Endothelial cell of umbilical vein (primary cell): ENCODE measurements at regions not wholly inside any gene's neighbourhood (a gene's known extent, or its start where the extent isn't known, plus 50 kb on each side); places are given as distances from the start of the nearest gene placed in this dataset.

ENCODE experiments used
- BruUV-seq: library from RNA; stranded (reverse); fragments of 400-500 nt; replicated peaks from 2 replicates; lab custom pipeline; 2021; lab: Mats Ljungman, UMichigan
- CTCF ChIA-PET: fragments of 300-600, 350-600 bp; sonication (Branson Sonifier 250); formaldehyde crosslinking; loops from one replicate; lab custom pipeline; 2021; ENCODE audit warnings: antibody characterized with exemption, inconsistent platforms; lab: Charles Lee
- POLR2A ChIA-PET: fragments of 300-600, 350-600 bp; sonication (Branson Sonifier 250); formaldehyde crosslinking; loops from one replicate; lab custom pipeline; 2021; ENCODE audit warnings: antibody characterized with exemption, inconsistent platforms; lab: Charles Lee
- DNase-seq: peaks from one replicate; pipeline ENCODE4 v3.0.0-alpha.2; 2011; ENCODE audit warnings: low read depth, low spot score
- FAIRE-seq: peaks from 2 replicates; lab custom pipeline; 2011; peaks lifted over from hg19 to GRCh38; lab: Jason Lieb, UNC
- H2AFZ ChIP-seq: 2 replicates; pipeline ENCODE4 v1.6.0; 2012; ENCODE audit warnings: low read depth, low read length, control low read depth, inconsistent platforms
- H3K27ac ChIP-seq: 2 replicates; pipeline ENCODE4 v1.5.1; 2011; ENCODE audit warnings: low read depth, mild to moderate bottlenecking, control low read depth, low read length, moderate library complexity; ENCODE audit not compliant: insufficient read depth
- H3K27me3 ChIP-seq, 2 experiments: 2 replicates each; pipeline versions ENCODE4 v1.6.0 to v1.6.1; 2011; ENCODE audit warnings: low read length in 2 of 2, mixed read lengths in 1 of 2; ENCODE audit not compliant: control insufficient read depth in 2 of 2, insufficient read depth in 2 of 2
- H3K36me3 ChIP-seq, 2 experiments: 2 replicates in 1 of 2; 3 replicates in 1 of 2; pipeline ENCODE4 v1.5.1; 2011; ENCODE audit warnings: low read length in 2 of 2, mild to moderate bottlenecking in 1 of 2, moderate library complexity in 1 of 2; ENCODE audit not compliant: control insufficient read depth in 2 of 2, insufficient read depth in 2 of 2; ENCODE audit errors: extremely low read depth in 1 of 2
- H3K4me1 ChIP-seq: 3 replicates; pipeline ENCODE4 v1.5.1; 2011; ENCODE audit warnings: mild to moderate bottlenecking, low read length; ENCODE audit not compliant: control insufficient read depth, insufficient read depth; ENCODE audit errors: extremely low read depth
- H3K4me2 ChIP-seq: 2 replicates; pipeline ENCODE4 v1.6.1; 2011; ENCODE audit warnings: low read length, control low read depth, mixed read lengths; ENCODE audit not compliant: insufficient read depth
- H3K4me3 ChIP-seq, 3 experiments: fragments of 200-600 bp in 1 of 3; sonication (generic), shearing (Covaris generic) in 1 of 3; replicated peaks in 1 of 3; 2 replicates each; pipeline ENCODE4 v1.5.1; 2011 to 2016; ENCODE audit warnings: control low read depth in 3 of 3, low read length in 3 of 3, mild to moderate bottlenecking in 2 of 3, inconsistent platforms in 1 of 3, low read depth in 1 of 3, moderate library complexity in 1 of 3; ENCODE audit not compliant: insufficient read depth in 1 of 3
- H3K79me2 ChIP-seq: 2 replicates; pipeline ENCODE4 v1.6.0; 2012; ENCODE audit warnings: low read length, inconsistent platforms; ENCODE audit not compliant: control insufficient read depth, insufficient read depth
- H3K9ac ChIP-seq: replicated peaks from 2 replicates; pipeline ENCODE3; 2011; ENCODE audit warnings: low read length, control low read depth; ENCODE audit not compliant: insufficient read depth; ENCODE audit errors: extremely low read depth
- H3K9me1 ChIP-seq: replicated peaks from 3 replicates; pipeline ENCODE4 v1.6.0; 2011; ENCODE audit warnings: mild to moderate bottlenecking, low read length; ENCODE audit not compliant: control insufficient read depth, insufficient read depth; ENCODE audit errors: extremely low read depth
- H3K9me3 ChIP-seq: replicated peaks from 2 replicates; pipeline ENCODE4 v1.5.1; 2012; ENCODE audit warnings: low read length, inconsistent platforms; ENCODE audit not compliant: control insufficient read depth, insufficient read depth
- H4K20me1 ChIP-seq: replicated peaks from 2 replicates; pipeline ENCODE3; 2011; ENCODE audit warnings: mild to moderate bottlenecking, low read length; ENCODE audit not compliant: control insufficient read depth, insufficient read depth; ENCODE audit errors: extremely low read depth
- CTCF ChIP-seq, 2 donors: IDR thresholded peaks; 1 replicate in 1 of 2; 2 replicates in 1 of 2; pipeline ENCODE4 v1.5.1; 2011; ENCODE audit warnings: low read length in 2 of 2, mild to moderate bottlenecking in 2 of 2, moderate library complexity in 2 of 2, control low read depth in 1 of 2, inconsistent platforms in 1 of 2, low read depth in 1 of 2; ENCODE audit not compliant: insufficient read depth in 1 of 2; ENCODE audit errors: extremely low read depth in 1 of 2
- EZH2 ChIP-seq: IDR thresholded peaks from 2 replicates; pipeline ENCODE4 v1.6.1; 2012; ENCODE audit warnings: borderline replicate concordance, low read depth, mild to moderate bottlenecking, moderate library complexity, low read length, inconsistent platforms; ENCODE audit not compliant: severe bottlenecking
- FOS ChIP-seq: IDR thresholded peaks from 2 replicates; pipeline ENCODE4 v1.6.1; 2011; ENCODE audit warnings: mild to moderate bottlenecking, low read length, moderate library complexity, borderline replicate concordance; ENCODE audit not compliant: insufficient read depth
- GATA2 ChIP-seq: IDR thresholded peaks from 2 replicates; pipeline ENCODE4 v1.7.0; 2011; ENCODE audit warnings: low read depth, mild to moderate bottlenecking, moderate library complexity, mixed read lengths, low read length; ENCODE audit not compliant: insufficient read length, insufficient read depth
- JUN ChIP-seq: IDR thresholded peaks from 2 replicates; pipeline ENCODE4 v1.6.1; 2011; ENCODE audit warnings: borderline replicate concordance, low read depth; ENCODE audit not compliant: insufficient read length, insufficient read depth
- MAX ChIP-seq: IDR thresholded peaks from 2 replicates; pipeline ENCODE4 v1.6.1; 2011; ENCODE audit not compliant: insufficient read depth, insufficient read length
- MYC ChIP-seq: IDR thresholded peaks from one replicate; pipeline ENCODE4 v1.6.1; 2011; ENCODE audit warnings: mild to moderate bottlenecking, low read depth, low read length
- POLR2A ChIP-seq: IDR thresholded peaks from 2 replicates; pipeline ENCODE4 v1.6.1; 2012; ENCODE audit warnings: low read depth, mild to moderate bottlenecking, control low read depth, low read length
- POLR2AphosphoS5 ChIP-seq: IDR thresholded peaks from 2 replicates; pipeline ENCODE4 v1.6.1; 2012; ENCODE audit warnings: low read depth, mild to moderate bottlenecking, control low read depth, low read length, moderate library complexity; ENCODE audit not compliant: insufficient read depth
- dilution Hi-C: fragments of 300-500 bp; cut with MboI; formaldehyde crosslinking; loops from one replicate; pipeline ENCODE4 v1.15.0; 2019; ENCODE audit warnings: low sequenced_read_pairs; ENCODE audit not compliant: extremely low pct_ligation_motif_present
- intact Hi-C: fragments of 100-400 bp; cut with micrococcal nuclease; formaldehyde crosslinking; loops from one replicate; pipeline ENCODE4 v1.10.0; 2022

- Histone ChIP-seq H3K4me3 (no peak overlapping the region), H3K4me1 (no peaks in the 10 kb centered on the region), H3K36me3 (no peaks in the 10 kb centered on the region), H2AFZ (no peak overlapping the region), H3K9me3 (no peaks in the 10 kb centered on the region), H4K20me1 (no peaks in the 10 kb centered on the region), H3K9ac (no peak overlapping the region), H3K27ac (no peak overlapping the region), H3K9me1 (no peaks in the 10 kb centered on the region), H3K4me2 (no peak overlapping the region), H3K27me3 (peaks cover 0 to 2% of the 10 kb centered on the region in 2 experiments), H3K79me2 (no peaks in the 10 kb centered on the region)
- no TSS peak for BruUV-seq
- intact Hi-C loops: no loop called here
- TF ChIP-seq POLR2A (no peak), FOS (no peak), CTCF (IDR thresholded peaks at IDR 0.05; ENCODE audit: extremely low read depth in 1 of 2, insufficient read depth in 1 of 2, low read depth in 1 of 2, low read length in 2 of 2) (no peak), MAX (no peak), JUN (no peak), EZH2 (no peak), GATA2 (no peak), MYC (no peak), POLR2AphosphoS5 (no peak)
- dilution Hi-C loops: no loop called here
- CTCF ChIA-PET: interaction anchor here (1.2 kb wide), 1 partner anchor 264 kb away, joined by 3 read pairs; no protein-coding TSS in a partner anchor
- POLR2A ChIA-PET: no interaction called here
- DNase-seq: no peak
- no peak for FAIRE-seq
Measured at GRCh38 chr9:89866701-89867100, 261.9 kb downstream of the GADD45G start.
